ENCODE measurements at regions not wholly inside any gene's neighbourhood (a gene's known extent, or its start where the extent isn't known, plus 50 kb on each side); places are given as distances from the start of the nearest gene placed in this dataset.

- peak; percentile 24 for DNase-seq
These were observed 403.2 kb upstream of the RASGEF1B start for GRCh38 chr4:81874661-81875515.

GRCh38 chr4:81870275-81870674 lies 398.6 kb upstream of the RASGEF1B start:
- DNase-seq: no peak

GRCh38 chr4:81860111-81860510 lies 388.4 kb upstream of the RASGEF1B start:
- DNase-seq: no peak

GRCh38 chr4:81854406-81854805 lies 382.7 kb upstream of the RASGEF1B start:
- DNase-seq: no peak

GRCh38 chr4:81852031-81852715 lies 380.5 kb upstream of the RASGEF1B start:
- DNase-seq: no peak

GRCh38 chr4:81850701-81851100 lies 379.0 kb upstream of the RASGEF1B start:
- no peak for DNase-seq

- no peak for DNase-seq
These were observed 374.1 kb upstream of the RASGEF1B start for GRCh38 chr4:81845761-81846160.

- DNase-seq: no peak
These were observed 373.6 kb upstream of the RASGEF1B start for GRCh38 chr4:81845273-81845672.

- peak; percentile 88 for DNase-seq
These were observed 373.0 kb upstream of the RASGEF1B start for GRCh38 chr4:81844717-81845116.

- no peak for DNase-seq
These were observed 367.8 kb upstream of the RASGEF1B start for GRCh38 chr4:81839347-81840042.

GRCh38 chr4:81838586-81838985 lies 366.9 kb upstream of the RASGEF1B start:
- no peak for DNase-seq

- no peak for DNase-seq
These were observed 365.0 kb upstream of the RASGEF1B start for GRCh38 chr4:81836716-81837115.

GRCh38 chr4:81833576-81833975 lies 361.9 kb upstream of the RASGEF1B start:
- DNase-seq: no peak

- DNase-seq: no peak
These were observed 357.3 kb upstream of the RASGEF1B start for GRCh38 chr4:81828991-81829390.

- no peak for DNase-seq
These were observed 356.0 kb upstream of the RASGEF1B start for GRCh38 chr4:81827577-81828202.

GRCh38 chr4:81826817-81827424 lies 355.2 kb upstream of the RASGEF1B start:
- DNase-seq: no peak

- DNase-seq: no peak
These were observed 354.6 kb upstream of the RASGEF1B start for GRCh38 chr4:81826335-81826734.

GRCh38 chr4:81818385-81818920 lies 346.7 kb upstream of the RASGEF1B start:
- DNase-seq: no peak

GRCh38 chr4:81816031-81816761 lies 344.5 kb upstream of the RASGEF1B start:
- no peak for DNase-seq

- DNase-seq: peak; percentile 25
These were observed 343.4 kb upstream of the RASGEF1B start for GRCh38 chr4:81814987-81815541.

All from tongue (tissue), 1 donor.